ENCODE measurements at regions not wholly inside any gene's neighbourhood (a gene's known extent, or its start where the extent isn't known, plus 50 kb on each side); places are given as distances from the start of the nearest gene placed in this dataset.

DNA sequence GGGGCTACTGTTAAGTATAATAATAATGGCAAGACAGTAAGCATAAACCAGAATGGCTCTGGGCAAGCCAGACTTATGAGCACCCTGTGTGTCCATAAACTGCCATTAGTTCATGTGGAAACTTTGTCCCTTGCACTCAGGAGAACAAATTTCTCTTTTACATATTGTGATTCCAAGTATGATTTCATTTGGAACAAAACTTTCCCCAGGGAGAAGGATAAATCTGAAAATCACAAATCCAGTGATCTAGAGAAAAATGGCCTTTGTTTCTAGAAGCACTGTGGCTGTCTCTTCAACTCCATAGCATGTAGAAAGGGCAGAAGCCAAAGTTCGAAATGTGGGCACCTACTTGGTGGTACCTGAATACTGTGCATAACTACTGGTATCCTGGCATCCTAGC, 823.7 kb upstream of the SOX11 start (continued):
- TF ChIP-seq E2F4 (IDR thresholded peaks at IDR 0.05; ENCODE audit: low read depth, low read length) (no peak), BMI1 (IDR thresholded peaks at IDR 0.05; ENCODE audit: borderline replicate concordance) (no peak)

DNA sequence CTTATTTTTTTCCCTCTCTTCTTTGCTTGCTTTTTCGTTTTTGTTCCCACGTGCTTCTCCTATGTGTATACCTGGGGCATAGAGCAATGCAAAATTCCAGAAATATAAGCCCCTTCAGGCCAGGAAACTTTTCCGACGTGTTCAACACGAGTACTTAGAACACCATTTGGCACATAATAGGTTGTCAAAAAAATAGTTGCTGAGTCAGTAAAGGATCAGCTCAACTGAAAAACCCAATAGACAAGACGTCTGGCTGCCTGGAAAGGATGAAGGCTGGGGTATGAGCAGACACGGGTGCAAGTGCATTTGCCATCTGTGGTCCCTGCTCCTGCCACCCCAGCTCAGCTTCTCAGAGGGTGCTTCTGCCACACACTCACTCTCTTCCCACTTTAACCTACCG, 823.0 kb upstream of the SOX11 start:
- WGBS (ENCODE audit: insufficient coverage, insufficient replicate concordance, low lambda C conversion rate, missing lambda C conversion rate), result 31% methylated on average over 8 of the region's 8 CpGs
- SMC1A ChIA-PET (ENCODE audit: uncharacterized antibody, unreplicated experiment), result no interaction called here
- POLR2A ChIA-PET, result no interaction called here

More for the DNA sequence above, 823.0 kb upstream of the SOX11 start:
- FAIRE-seq (no peak), DNase-seq (ENCODE audit: low read depth, low spot score) (no peak), ATAC-seq (no peak)
- intact Hi-C loops (cut with micrococcal nuclease; ENCODE audit: unreplicated experiment) (no loop called here), in situ Hi-C loops (cut with MboI) (no loop called here)
- Histone ChIP-seq H2AFZ (ENCODE audit: control insufficient read depth, low read depth, low read length) (no peak overlapping the region), H3K9ac (ENCODE audit: control insufficient read depth, insufficient read depth, low read length) (no peak overlapping the region), H3K36me3 (ENCODE audit: control insufficient read depth in 2 of 2, insufficient read depth in 2 of 2, low read length in 1 of 2) (no peaks in the 10 kb centered on the region), H3K4me2 (ENCODE audit: control insufficient read depth, insufficient read depth) (no peak overlapping the region), H4K20me1 (ENCODE audit: control insufficient read depth, insufficient read depth) (no peaks in the 10 kb centered on the region), H3K4me1 (ENCODE audit: control insufficient read depth, insufficient read depth, low read length) (no peaks in the 10 kb centered on the region), H3K4me3 (no peak overlapping the region), H3K27ac (ENCODE audit: control insufficient read depth, insufficient read depth) (no peak overlapping the region), H3K79me2 (ENCODE audit: control insufficient read depth, insufficient read depth, low read length) (no peaks in the 10 kb centered on the region), H3K9me3 (replicated peaks; ENCODE audit: control insufficient read depth, insufficient read depth, low read length) (no peaks in the 10 kb centered on the region), H3K27me3 (replicated peaks in 1 of 2; ENCODE audit: control insufficient read depth in 2 of 2, insufficient read depth in 2 of 2, low read length in 1 of 2) (no peaks in the 10 kb centered on the region)
- CTCF ChIA-PET, result no interaction called here
- TF ChIP-seq SUZ12 (IDR thresholded peaks at IDR 0.05; ENCODE audit: unreplicated experiment) (no peak), ZNF24 (IDR thresholded peaks at IDR 0.05) (no peak), RAD21 (IDR thresholded peaks at IDR 0.05; ENCODE audit: insufficient read depth, low read depth, low read length) (no peak), RUNX3 (IDR thresholded peaks at IDR 0.05; ENCODE audit: low read length) (no peak), NFIC (IDR thresholded peaks at IDR 0.05; ENCODE audit: low read depth, low read length) (no peak), BRCA1 (IDR thresholded peaks at IDR 0.05; ENCODE audit: low read depth, low read length) (no peak), MTA3 (IDR thresholded peaks at IDR 0.05; ENCODE audit: borderline replicate concordance, low read length) (no peak)
- TF ChIP-seq, protein P1, sequence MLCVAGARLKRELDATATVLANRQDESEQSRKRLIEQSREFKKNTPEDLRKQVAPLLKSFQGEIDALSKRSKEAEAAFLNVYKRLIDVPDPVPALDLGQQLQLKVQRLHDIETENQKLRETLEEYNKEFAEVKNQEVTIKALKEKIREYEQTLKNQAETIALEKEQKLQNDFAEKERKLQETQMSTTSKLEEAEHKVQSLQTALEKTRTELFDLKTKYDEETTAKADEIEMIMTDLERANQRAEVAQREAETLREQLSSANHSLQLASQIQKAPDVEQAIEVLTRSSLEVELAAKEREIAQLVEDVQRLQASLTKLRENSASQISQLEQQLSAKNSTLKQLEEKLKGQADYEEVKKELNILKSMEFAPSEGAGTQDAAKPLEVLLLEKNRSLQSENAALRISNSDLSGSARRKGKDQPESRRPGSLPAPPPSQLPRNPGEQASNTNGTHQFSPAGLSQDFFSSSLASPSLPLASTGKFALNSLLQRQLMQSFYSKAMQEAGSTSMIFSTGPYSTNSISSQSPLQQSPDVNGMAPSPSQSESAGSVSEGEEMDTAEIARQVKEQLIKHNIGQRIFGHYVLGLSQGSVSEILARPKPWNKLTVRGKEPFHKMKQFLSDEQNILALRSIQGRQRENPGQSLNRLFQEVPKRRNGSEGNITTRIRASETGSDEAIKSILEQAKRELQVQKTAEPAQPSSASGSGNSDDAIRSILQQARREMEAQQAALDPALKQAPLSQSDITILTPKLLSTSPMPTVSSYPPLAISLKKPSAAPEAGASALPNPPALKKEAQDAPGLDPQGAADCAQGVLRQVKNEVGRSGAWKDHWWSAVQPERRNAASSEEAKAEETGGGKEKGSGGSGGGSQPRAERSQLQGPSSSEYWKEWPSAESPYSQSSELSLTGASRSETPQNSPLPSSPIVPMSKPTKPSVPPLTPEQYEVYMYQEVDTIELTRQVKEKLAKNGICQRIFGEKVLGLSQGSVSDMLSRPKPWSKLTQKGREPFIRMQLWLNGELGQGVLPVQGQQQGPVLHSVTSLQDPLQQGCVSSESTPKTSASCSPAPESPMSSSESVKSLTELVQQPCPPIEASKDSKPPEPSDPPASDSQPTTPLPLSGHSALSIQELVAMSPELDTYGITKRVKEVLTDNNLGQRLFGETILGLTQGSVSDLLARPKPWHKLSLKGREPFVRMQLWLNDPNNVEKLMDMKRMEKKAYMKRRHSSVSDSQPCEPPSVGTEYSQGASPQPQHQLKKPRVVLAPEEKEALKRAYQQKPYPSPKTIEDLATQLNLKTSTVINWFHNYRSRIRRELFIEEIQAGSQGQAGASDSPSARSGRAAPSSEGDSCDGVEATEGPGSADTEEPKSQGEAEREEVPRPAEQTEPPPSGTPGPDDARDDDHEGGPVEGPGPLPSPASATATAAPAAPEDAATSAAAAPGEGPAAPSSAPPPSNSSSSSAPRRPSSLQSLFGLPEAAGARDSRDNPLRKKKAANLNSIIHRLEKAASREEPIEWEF (IDR thresholded peaks at IDR 0.05; ENCODE audit: insufficient replicate concordance, low read depth, low read length), result no peak
- no TSS peak for BruUV-seq (replicated peaks)
- RAD21 ChIA-PET (ENCODE audit: unreplicated experiment), result no interaction called here

Measured in GM12878 (cell line).